Gastroesophageal sphincter (tissue), 3 donors: ENCODE measurements at regions not wholly inside any gene's neighbourhood (a gene's known extent, or its start where the extent isn't known, plus 50 kb on each side); places are given as distances from the start of the nearest gene placed in this dataset.

ENCODE experiments used
- POLR2A ChIP-seq, 2 donors: fragments of 450-650 bp; IDR thresholded peaks; one replicate each; pipeline ENCODE4 v1.6.1; 2017; ENCODE audit warnings: antibody characterized with exemption in 2 of 2, mild to moderate bottlenecking in 2 of 2, moderate library complexity in 1 of 2
- POLR2AphosphoS5 ChIP-seq: sonication (generic); formaldehyde crosslinking; IDR thresholded peaks from one replicate; pipeline ENCODE4 v1.6.1; 2017; ENCODE audit warnings: antibody characterized with exemption
- TF ChIP-seq, protein P1 (sequence below), 4 experiments: fragments of 200-600 bp in 2 of 4; fragments of 450-650 bp in 2 of 4; sonication (generic) in 1 of 4; IDR thresholded peaks; one replicate each; pipeline ENCODE4 v1.5.1; 2017 to 2019; ENCODE audit warnings: antibody characterized with exemption in 4 of 4, mild to moderate bottlenecking in 2 of 4, moderate library complexity in 2 of 4

DNA sequence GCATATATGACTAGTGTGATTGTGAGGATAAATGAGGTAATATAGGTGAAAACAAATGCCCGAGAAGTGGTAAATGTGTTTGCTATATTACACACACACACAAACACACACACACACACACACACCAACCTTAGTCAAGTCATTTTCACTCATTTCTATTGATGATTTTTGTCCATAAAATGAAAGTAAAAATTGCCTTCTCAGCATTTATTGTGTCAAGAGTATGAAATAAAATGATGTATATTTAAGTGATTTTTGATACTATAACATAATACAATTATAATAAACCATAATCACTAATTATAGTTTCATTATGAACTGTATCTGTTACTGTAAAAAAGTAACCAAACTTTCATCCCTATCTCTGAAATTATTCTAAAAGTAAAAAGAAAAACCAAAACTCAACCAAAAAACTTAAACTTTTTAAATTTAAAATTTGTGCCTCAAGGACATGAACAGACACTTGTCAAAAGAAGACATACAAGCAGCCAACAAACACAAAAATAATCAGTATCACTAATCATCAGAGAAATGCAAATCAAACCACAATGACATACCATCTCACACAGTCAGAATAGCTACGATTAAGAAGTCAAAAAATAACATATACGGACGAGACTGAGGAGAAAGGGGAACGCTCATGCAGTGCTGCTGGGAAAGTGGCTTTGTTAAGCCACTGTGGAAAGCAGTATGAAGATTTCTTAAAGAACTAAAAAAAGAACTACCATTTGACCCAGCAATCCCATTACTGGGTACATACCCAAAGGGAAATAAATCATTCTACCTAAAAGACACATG is 601.0 kb downstream of the TMA16 start:
- TF ChIP-seq POLR2A (IDR thresholded peaks at IDR 0.05) (no peak), POLR2AphosphoS5 (no peak)
- TF ChIP-seq, protein P1, sequence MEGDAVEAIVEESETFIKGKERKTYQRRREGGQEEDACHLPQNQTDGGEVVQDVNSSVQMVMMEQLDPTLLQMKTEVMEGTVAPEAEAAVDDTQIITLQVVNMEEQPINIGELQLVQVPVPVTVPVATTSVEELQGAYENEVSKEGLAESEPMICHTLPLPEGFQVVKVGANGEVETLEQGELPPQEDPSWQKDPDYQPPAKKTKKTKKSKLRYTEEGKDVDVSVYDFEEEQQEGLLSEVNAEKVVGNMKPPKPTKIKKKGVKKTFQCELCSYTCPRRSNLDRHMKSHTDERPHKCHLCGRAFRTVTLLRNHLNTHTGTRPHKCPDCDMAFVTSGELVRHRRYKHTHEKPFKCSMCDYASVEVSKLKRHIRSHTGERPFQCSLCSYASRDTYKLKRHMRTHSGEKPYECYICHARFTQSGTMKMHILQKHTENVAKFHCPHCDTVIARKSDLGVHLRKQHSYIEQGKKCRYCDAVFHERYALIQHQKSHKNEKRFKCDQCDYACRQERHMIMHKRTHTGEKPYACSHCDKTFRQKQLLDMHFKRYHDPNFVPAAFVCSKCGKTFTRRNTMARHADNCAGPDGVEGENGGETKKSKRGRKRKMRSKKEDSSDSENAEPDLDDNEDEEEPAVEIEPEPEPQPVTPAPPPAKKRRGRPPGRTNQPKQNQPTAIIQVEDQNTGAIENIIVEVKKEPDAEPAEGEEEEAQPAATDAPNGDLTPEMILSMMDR (IDR thresholded peaks at IDR 0.05) = no peak
